ENCODE measurements at regions not wholly inside any gene's neighbourhood (a gene's known extent, or its start where the extent isn't known, plus 50 kb on each side); places are given as distances from the start of the nearest gene placed in this dataset.

DNA sequence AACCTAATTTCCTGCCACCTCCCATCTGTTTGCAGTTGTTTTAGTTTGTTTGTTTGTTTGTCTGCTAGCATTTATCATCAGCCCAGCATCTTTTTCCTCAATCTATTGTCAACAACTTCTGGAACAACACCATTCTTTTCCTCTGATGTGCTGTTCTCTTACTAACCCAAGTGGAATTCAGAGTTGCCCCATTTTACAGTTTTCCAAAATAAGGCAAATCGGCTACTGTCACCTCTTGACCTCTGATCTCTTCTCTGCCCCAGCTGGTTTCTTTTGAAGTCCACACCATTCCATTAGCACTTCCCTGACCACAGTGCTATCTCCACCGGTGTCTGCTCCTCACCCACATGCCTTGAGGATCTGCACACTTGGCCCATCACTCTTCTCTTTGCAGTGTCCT, 102.4 kb downstream of the EFNB2 start:
- no peak for DNase-seq (ENCODE audit: low read depth in 2 of 3, low spot score in 2 of 3)

DNA sequence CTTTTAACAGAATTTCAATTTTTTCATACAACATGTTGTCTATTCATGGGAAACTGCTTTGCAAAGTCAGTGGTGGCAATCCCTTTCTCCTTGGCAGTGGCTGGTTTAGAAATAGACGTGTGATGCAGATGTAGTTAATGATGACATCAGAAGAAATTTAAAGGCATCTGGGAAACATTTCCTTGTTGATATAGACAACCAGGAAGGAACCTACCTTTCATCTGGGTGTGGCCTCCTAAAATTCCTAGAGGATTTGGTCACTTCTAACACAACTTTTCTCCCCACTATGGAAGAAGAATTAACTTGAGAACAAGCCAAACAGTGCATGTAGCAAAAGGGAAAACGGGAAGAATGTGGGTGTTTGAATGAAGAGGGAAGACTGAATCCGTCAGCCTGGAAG, 102.8 kb downstream of the EFNB2 start:
- DNase-seq (ENCODE audit: low read depth in 2 of 3, low spot score in 2 of 3), result no peak

DNA sequence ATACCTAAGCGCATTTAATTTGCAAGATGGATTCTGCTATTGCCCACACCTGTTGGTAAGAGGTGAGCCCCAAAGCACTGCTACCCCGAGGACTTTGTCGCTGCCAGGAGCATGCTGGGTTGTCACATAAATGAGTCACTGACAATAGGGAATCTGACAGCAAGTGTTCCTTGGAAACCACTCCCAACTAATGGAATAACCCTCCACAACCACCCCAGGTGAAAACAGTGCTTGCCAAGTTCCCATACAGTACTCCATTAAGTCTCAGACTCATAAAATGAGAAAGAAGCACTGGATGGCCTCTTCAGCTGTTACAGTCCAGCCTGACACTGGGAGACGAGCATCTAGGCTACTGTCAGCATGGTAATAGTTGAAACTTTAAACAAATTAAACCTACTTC, 108.6 kb downstream of the EFNB2 start:
- DNase-seq (ENCODE audit: low read depth in 2 of 3, low spot score in 2 of 3), result no peak

DNA sequence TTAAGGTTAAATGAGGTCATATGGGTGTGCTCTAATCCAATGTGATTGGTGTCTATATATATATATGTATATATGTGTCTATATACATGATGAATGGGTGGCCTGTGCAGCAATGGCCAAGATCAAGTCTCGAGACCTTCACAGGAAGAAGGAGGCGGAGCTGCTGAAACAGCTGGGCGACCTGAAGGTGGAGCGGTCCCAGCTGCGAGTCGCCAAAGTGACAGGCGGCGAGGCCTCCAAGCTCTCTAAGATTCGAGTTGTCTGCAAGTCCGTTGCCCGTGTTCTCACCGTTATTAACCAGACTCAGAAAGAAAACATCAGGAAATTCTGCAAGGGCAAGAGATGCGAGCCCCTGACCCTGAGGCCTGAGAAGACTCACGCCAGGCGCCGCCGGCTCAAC, 109.8 kb downstream of the EFNB2 start:
- no peak for DNase-seq (ENCODE audit: low read depth in 2 of 3, low spot score in 2 of 3)

DNA sequence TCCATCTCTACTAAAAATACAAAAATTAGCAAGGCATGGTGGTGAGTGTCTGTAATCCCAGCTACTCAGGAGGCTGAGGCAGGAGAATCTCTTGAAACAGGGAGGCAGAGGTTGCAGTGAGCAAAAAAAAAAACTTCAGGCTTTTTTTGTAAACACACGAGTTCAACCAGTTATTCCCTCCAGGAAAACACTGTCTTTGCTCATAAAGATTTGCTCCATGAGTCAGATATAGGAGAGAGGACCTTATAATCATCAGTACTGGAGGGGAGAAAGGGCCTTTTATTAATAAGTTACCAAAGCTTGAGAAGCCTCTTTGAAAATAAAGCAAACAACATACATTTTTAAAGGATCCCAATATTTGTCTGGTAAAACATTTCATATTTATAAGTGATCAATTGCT, 110.7 kb downstream of the EFNB2 start:
- DNase-seq (ENCODE audit: low read depth in 2 of 3, low spot score in 2 of 3), result no peak

DNA sequence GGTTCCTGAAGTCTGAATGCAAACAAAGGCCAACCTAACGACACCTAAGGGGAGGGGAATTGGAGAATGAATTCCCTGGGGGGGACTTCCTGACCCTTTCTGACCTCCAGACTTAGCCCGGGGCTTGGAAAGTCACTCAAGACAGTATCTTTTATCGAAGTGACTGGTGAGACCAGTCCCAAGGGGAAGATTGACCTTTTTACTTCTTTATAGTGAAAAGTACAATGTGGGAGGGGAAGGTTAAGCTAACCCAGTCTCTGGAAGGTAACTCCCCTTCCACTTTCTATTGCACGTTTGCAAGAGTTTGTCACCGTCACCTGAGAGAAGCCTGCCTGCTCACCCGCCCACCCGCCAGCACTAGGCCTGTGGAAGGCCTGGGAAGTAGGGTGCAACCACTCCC, 111.9 kb downstream of the EFNB2 start:
- no peak for DNase-seq (ENCODE audit: low read depth in 2 of 3, low spot score in 2 of 3)

DNA sequence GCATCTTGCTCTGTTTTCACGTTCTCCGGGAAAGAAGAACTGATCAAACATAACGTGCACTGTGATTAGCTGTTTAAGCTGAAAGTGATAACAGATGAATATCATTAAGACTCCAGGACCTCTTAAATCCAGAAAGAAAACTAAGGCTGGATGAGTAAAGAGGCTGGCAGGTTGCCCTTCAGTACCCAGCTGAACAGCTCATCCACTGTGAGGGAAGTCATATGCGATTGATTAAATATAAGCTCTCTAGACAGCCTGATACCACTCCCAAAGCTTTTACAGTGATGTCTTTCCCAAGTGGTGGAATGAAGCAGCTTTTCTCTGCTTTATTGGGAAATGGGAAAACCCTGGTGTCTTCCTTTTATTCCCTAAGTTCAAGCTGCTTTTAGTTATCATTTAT, 116.9 kb downstream of the EFNB2 start:
- DNase-seq (ENCODE audit: low read depth in 2 of 3, low spot score in 2 of 3), result no peak

DNA sequence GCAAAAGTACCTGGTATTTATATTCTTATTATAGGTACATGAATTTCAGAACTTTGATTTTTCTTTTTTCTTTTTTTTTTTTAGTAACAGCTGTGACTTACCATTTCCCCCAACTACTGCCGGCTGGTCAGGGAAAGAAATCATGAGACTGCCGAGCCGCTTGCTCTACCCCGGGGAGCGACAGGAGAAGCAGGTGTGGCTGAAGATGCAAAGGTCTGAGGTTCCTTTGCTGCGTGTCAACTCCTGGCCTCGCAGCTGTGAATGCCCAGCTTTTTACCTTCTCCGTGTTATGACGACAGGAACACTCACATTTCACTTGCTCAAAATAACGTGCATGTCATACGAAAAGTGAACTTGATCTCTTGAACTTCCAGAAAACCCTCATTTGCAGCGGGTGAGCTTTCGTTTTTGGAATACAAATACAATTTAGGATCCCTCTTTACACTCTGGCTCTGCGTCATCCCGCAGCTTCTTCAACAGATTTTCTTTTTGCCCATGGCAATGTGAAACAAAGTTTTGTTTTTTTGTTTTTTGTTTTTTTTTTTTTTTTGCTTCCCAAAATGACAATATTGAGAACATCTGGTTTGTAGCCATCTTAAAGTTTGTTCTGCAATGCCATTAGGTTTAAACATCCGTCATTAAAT, 117.9 kb downstream of the EFNB2 start:
- no peak for DNase-seq (ENCODE audit: low read depth in 2 of 3, low spot score in 2 of 3)

DNA sequence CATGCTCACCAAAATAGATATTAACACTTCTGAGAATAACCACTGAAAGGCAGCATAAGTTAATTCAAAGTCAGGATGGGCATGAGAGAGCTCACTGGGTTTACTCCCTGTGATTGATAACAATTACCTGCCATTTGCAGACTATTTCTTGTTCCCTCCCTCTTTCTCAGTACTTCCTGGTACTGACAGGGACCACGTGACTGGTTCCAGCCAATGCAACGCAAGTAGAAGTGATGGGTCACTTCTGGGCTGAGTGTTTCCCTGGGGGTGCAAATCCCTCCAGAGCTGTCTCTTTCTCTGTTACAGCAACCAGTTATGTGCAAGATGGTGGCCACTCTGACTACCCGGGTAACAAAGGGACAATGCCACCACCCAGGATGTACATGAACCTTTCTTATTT, 118.8 kb downstream of the EFNB2 start:
- no peak for DNase-seq (ENCODE audit: low read depth in 2 of 3, low spot score in 2 of 3)

DNA sequence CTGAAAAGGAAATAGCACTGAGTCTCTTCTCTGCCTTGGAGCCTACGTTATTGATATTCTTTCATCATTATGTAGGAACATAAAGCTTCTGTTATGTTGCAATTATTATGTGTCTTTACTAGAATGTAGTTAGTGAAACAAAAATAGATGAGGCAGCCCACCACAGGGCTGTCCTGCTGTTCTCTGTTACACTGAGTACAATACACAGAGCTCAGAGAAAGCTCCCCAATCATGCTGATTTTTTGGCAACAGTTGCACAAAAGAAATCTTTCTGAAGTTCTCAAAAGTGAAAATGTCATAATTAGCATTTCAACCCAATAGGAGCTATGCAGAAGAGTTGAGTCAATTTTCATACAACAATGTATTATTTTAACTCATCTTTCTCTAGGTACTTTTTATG, 119.5 kb downstream of the EFNB2 start:
- DNase-seq (ENCODE audit: low read depth in 2 of 3, low spot score in 2 of 3), result no peak

DNA sequence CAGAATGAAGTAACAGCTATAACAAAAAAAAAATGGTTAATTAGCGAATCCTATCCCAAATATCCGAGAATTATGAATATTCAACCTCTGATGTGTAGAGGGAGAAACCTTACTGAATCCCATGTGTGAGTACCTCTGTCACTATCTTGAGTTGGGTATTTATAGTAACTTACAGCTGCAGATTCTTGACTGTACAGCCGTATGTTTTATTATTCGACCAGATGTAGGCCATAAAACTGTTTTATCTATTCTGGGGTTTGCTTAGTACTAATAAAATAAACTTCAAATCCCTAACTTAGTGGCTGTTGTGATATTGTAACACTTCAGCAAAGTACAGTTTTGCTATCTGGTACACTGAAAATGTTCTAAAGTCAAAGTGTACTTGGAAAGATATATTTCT, 120.0 kb downstream of the EFNB2 start:
- no peak for DNase-seq (ENCODE audit: low read depth in 2 of 3, low spot score in 2 of 3)

DNA sequence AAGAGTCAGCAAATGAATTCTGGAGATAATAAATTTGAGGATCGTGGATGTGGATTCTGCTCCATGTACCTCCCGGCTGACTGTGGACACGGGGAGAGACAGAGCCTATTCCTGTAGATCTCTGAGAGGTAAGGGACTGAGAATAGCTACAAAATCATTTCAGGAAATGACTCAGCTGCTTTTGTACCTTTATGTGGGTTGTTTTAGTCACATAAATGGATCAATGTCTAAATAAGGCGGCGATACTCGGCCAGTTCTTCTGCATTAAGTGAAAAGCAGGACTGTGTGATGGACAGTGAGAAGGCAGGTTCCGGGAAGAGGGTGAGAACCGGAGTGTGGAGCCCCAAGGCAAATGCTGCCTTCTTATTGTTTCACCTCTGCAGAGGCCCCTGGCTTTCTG, 128.1 kb downstream of the EFNB2 start:
- no peak for DNase-seq (ENCODE audit: low read depth in 2 of 3, low spot score in 2 of 3)

DNA sequence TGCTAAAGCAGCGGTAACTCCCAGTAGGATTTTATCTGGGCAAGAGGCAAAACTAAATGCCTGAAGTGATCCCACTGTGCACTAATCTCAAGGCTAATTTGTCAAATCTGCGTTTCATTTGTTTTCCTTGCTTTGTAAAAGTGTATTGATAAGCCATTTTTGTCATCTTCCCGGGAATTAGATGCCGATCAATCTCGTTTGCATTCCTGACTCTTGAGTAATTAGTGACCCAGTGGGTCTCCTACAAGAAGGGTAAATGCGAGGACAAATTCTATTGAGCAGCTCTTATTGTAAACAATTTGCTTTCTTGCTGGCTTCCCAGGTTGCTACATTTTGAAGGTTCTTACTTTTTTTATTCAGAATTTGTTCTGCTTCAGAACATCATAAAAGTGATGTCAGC, 129.7 kb downstream of the EFNB2 start:
- DNase-seq (ENCODE audit: low read depth in 2 of 3, low spot score in 2 of 3), result no peak

DNA sequence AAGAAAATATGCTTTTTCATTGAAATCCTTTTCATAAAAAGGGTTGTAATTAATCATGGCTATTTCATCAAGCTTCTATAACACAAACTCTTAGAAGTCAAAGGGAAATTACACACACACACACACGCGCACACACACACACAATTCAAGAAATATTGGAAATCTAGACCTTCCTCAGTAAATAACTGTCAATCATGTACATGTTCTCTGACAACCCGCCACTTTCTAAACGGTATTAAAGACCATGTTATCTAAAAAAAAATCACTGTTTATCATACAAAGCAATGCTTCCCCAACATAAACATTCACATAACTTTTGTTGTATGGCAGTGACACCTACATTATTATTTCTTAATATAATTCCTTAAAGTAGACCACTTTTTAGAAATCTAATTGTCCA, 132.2 kb downstream of the EFNB2 start:
- DNase-seq (ENCODE audit: low read depth in 2 of 3, low spot score in 2 of 3), result no peak

DNA sequence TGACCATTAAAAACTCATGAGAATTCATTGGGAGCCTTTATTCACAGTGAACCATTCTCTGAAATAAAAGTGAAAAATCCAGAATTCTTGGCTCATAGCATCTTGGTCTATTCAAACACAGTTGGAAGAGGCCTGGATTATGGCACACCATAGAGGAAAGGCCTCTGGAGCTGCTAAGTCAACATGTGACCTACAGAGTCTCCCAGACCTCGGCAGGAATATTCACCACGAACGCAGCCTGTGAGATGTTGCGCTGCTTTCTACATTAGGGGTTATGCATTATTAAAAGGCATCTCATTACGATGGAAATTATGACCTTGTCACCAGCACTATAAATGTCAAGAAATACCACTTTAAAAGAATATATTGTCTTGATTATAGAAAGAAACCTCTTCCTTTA, 132.6 kb downstream of the EFNB2 start:
- DNase-seq (ENCODE audit: low read depth in 2 of 3, low spot score in 2 of 3), result no peak

DNA sequence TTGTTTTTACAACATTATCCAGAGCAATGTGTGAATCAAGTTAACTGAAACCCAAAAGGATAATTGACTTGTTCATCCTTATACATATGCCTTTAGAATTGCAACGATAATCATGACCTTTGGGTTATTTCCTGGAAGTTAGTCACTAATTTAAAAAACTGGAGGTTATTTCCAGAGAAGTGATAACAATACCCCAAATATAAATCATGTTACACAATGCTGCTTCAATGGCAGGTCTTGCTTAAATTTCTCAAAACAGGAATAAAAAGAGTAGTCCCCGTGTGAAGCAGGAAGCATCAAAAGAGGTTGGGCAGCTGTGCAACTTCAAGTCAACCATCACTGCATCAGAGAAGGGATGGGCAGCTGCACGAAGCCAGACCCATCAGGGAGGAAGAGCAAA, 134.4 kb downstream of the EFNB2 start:
- no peak for DNase-seq (ENCODE audit: low read depth in 2 of 3, low spot score in 2 of 3)

DNA sequence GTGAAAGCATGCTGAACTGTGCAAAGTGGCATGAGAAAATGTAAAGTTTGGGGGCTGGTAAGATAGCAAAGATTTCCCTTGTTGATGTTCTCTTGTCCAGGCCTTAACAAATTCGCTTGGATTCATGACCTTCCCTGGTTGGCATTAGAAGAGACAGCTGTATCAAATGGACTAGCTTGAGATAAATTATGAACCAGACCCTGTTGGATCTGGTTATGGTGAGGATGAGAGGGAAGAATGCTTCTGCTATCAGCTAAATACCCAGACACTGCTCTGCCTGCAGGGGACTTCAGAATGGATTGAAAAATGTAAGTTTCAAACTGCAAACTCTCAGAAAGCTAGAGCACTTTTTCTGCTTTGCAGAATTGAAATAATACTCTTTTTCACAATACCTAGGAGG, 135.2 kb downstream of the EFNB2 start:
- DNase-seq (ENCODE audit: low read depth in 2 of 3, low spot score in 2 of 3), result no peak

DNA sequence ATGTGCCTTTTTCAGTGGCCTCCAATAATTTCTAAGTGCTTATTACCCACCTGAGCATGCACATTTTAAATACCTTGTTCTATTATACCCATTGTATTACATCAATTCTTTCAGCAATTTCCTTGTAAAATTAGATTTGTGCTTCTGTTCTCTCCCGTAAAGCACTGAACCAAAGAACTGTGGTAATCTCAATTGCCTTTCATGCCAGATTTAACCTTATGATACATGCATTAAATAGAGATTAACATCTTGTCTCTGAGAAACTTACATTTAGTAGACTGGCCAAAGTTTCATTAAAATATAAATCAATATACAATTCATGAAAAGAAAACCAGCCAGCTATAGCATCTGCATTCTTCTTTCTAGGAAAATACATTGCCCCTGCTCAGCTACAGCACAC, 137.2 kb downstream of the EFNB2 start:
- DNase-seq (ENCODE audit: low read depth in 2 of 3, low spot score in 2 of 3), result no peak

DNA sequence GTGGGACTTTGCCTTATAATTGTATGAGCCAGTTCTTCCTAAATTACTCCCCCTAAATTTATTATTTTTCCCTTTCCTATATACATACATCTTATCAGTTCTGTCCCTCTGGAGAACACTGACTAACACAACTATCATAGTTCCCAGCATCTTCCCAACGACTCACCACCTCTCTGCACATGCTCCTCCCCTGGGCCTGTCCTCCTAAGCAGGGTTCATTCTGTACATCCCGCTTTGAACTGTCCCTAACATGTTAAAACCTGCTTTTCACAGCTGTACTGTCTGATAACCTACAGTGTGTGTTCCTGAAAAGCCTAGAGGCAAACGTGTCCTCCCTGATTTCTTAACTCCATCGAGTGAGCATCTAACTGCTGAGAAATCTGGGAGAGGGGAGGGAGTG, 141.7 kb downstream of the EFNB2 start:
- no peak for DNase-seq (ENCODE audit: low read depth in 2 of 3, low spot score in 2 of 3)

DNA sequence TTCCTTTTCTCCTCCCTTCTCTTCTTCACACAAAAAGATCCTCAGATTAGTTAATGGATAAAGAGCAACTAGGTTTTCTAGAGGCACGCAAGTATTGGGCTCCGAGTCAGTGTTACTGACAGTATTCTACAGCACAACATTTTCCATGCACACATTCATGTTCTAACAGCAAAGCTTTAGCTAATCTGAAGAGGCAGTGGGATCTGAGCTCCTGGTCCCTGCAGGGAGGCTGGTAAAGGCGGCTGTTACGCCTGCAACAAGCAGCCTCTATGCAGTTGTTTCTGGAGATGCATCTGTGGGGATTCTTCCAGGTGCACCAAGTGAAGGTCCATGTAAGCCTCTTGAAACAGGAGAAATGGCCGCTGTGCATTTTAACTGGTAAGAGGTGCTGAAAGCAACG, 143.8 kb downstream of the EFNB2 start:
- no peak for DNase-seq (ENCODE audit: low read depth in 2 of 3, low spot score in 2 of 3)

DNA sequence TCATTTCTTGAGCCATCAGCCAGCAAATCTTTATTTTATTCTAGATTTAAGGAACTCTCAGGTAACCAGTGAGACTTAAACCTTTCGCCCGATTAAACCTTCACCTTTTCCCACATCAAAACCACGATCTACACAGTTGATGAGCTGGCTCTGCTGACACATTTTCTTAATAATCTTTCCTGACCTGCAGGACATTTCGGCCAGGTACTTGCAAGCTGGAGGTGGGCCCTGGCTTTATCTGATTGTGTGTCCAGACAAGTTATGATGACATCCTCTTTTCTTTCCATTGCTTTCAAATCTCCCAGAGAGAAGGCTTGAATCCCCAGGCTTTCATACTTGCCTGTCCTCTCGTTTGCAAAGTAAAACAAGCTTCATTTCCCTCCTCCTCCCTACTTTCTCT, 144.2 kb downstream of the EFNB2 start:
- DNase-seq (ENCODE audit: low read depth in 2 of 3, low spot score in 2 of 3), result no peak

DNA sequence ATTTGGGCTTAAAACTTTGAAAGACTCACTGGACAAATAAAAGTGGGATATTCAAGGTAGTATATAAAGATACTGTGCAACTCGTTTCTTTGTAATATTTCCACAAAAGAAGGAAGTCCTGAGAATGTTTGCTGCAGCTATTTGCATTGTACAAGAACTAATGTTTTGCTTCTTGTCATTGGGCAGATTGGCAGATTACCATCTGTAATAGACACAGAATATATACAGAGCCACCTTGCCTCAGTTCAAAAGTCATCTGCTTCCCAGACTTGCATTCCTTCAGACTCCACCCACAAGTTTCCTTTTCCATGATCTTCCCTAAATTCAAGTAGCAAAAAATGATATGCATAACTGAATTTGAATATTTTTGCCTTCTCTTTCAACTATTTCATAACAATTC, 145.1 kb downstream of the EFNB2 start:
- DNase-seq (ENCODE audit: low read depth in 2 of 3, low spot score in 2 of 3), result no peak

DNA sequence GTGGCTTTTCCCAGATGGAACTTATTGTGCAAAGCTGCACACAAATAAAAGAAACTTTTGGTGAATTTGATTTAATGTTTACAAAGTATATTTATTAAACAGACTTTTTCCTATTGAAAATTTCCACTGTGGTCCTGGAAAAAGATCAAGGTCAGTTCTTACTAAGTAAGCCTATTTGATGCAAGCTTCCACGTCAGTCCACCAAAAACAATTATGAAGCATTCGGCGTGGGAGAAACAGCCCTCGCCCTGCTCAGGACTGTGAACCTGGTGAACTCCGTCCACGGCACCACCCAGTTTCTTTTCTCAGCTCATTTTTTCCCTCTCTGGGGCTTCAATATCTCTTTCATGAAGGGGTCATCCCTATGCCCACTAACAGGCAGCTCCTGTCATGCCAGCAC, 149.8 kb downstream of the EFNB2 start:
- DNase-seq (ENCODE audit: low read depth in 2 of 3, low spot score in 2 of 3), result no peak

DNA sequence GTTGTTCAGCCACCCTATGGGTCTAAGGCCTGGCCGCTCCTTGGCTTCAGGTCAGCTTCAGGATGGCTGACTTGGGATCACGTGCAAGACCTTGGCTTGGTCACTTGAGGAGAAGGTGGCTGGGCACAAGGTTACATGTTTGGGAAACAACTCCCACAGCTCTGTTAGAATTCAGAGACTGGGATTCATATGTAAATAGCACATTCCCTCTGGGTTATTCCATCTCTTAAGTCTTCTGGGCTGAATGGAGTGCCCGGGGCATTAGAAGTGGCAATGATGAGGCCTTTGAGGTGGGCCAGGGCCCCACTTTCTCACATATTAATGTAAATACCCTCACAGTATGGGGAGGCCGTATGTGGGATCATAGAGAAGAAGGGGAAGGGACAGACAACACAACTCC, 150.9 kb downstream of the EFNB2 start:
- DNase-seq (ENCODE audit: low read depth in 2 of 3, low spot score in 2 of 3), result no peak
